ENCODE measurements at regions not wholly inside any gene's neighbourhood (a gene's known extent, or its start where the extent isn't known, plus 50 kb on each side); places are given as distances from the start of the nearest gene placed in this dataset.

DNA sequence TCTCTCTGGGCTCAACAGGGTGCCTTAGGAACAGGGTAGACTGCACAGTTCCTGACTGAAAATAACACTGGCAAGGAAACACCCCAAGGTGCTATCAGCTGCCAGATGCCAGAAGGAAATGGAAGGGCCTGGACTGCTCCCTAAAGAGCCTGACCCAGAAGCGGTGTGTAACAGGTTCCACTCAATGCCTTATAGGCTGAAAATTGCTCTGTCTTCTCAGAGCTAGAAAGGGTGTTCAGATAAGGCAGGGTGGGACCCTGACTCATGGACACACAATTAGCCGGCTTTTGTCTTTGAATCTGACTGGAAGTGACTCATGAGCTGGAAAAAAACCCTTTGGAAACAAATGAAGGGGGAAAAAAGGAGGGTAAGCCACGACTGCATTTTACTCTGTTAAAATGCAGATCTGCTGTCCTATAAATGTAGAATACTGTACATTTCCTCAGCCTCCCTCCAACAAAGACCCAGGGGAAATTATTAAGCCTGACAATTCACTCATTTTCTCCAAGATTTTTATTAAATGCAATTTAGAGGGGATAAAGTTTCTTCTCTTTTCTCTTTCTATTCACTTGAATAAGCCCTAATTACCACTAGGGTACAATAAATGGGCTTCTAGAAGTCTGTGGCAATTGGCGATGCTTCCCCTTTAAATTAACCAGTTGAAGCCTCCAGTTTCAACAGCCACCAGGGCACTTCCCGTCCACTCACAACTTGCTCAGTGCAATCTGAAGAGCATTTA lies 160.2 kb upstream of the TBL1XR1 start:
- TF ChIP-seq, protein P1, sequence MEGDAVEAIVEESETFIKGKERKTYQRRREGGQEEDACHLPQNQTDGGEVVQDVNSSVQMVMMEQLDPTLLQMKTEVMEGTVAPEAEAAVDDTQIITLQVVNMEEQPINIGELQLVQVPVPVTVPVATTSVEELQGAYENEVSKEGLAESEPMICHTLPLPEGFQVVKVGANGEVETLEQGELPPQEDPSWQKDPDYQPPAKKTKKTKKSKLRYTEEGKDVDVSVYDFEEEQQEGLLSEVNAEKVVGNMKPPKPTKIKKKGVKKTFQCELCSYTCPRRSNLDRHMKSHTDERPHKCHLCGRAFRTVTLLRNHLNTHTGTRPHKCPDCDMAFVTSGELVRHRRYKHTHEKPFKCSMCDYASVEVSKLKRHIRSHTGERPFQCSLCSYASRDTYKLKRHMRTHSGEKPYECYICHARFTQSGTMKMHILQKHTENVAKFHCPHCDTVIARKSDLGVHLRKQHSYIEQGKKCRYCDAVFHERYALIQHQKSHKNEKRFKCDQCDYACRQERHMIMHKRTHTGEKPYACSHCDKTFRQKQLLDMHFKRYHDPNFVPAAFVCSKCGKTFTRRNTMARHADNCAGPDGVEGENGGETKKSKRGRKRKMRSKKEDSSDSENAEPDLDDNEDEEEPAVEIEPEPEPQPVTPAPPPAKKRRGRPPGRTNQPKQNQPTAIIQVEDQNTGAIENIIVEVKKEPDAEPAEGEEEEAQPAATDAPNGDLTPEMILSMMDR (IDR thresholded peaks at IDR 0.05) = no peak
- TF ChIP-seq ZNF138 (CRISPR knock-in tag; conservative IDR thresholded peaks at IDR 0.05) (no peak), FOXK1 (CRISPR knock-in tag; IDR thresholded peaks at IDR 0.05) (no peak), SMAD4 (CRISPR knock-in tag; IDR thresholded peaks at IDR 0.05) (no peak)
- TF ChIP-seq, protein P2, sequence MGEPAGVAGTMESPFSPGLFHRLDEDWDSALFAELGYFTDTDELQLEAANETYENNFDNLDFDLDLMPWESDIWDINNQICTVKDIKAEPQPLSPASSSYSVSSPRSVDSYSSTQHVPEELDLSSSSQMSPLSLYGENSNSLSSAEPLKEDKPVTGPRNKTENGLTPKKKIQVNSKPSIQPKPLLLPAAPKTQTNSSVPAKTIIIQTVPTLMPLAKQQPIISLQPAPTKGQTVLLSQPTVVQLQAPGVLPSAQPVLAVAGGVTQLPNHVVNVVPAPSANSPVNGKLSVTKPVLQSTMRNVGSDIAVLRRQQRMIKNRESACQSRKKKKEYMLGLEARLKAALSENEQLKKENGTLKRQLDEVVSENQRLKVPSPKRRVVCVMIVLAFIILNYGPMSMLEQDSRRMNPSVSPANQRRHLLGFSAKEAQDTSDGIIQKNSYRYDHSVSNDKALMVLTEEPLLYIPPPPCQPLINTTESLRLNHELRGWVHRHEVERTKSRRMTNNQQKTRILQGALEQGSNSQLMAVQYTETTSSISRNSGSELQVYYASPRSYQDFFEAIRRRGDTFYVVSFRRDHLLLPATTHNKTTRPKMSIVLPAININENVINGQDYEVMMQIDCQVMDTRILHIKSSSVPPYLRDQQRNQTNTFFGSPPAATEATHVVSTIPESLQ (CRISPR knock-in tag; IDR thresholded peaks at IDR 0.05) = no peak
- TF ChIP-seq, protein P3, sequence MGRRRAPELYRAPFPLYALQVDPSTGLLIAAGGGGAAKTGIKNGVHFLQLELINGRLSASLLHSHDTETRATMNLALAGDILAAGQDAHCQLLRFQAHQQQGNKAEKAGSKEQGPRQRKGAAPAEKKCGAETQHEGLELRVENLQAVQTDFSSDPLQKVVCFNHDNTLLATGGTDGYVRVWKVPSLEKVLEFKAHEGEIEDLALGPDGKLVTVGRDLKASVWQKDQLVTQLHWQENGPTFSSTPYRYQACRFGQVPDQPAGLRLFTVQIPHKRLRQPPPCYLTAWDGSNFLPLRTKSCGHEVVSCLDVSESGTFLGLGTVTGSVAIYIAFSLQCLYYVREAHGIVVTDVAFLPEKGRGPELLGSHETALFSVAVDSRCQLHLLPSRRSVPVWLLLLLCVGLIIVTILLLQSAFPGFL (CRISPR knock-in tag; IDR thresholded peaks at IDR 0.05; ENCODE audit: borderline replicate concordance) = no peak
- TF ChIP-seq, protein P4, sequence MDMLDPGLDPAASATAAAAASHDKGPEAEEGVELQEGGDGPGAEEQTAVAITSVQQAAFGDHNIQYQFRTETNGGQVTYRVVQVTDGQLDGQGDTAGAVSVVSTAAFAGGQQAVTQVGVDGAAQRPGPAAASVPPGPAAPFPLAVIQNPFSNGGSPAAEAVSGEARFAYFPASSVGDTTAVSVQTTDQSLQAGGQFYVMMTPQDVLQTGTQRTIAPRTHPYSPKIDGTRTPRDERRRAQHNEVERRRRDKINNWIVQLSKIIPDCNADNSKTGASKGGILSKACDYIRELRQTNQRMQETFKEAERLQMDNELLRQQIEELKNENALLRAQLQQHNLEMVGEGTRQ (CRISPR knock-in tag; IDR thresholded peaks at IDR 0.05) = no peak
- TF ChIP-seq, protein P5, sequence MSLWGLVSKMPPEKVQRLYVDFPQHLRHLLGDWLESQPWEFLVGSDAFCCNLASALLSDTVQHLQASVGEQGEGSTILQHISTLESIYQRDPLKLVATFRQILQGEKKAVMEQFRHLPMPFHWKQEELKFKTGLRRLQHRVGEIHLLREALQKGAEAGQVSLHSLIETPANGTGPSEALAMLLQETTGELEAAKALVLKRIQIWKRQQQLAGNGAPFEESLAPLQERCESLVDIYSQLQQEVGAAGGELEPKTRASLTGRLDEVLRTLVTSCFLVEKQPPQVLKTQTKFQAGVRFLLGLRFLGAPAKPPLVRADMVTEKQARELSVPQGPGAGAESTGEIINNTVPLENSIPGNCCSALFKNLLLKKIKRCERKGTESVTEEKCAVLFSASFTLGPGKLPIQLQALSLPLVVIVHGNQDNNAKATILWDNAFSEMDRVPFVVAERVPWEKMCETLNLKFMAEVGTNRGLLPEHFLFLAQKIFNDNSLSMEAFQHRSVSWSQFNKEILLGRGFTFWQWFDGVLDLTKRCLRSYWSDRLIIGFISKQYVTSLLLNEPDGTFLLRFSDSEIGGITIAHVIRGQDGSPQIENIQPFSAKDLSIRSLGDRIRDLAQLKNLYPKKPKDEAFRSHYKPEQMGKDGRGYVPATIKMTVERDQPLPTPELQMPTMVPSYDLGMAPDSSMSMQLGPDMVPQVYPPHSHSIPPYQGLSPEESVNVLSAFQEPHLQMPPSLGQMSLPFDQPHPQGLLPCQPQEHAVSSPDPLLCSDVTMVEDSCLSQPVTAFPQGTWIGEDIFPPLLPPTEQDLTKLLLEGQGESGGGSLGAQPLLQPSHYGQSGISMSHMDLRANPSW (CRISPR knock-in tag; conservative IDR thresholded peaks at IDR 0.05; ENCODE audit: low read depth) = no peak
- TF ChIP-seq, protein P6, sequence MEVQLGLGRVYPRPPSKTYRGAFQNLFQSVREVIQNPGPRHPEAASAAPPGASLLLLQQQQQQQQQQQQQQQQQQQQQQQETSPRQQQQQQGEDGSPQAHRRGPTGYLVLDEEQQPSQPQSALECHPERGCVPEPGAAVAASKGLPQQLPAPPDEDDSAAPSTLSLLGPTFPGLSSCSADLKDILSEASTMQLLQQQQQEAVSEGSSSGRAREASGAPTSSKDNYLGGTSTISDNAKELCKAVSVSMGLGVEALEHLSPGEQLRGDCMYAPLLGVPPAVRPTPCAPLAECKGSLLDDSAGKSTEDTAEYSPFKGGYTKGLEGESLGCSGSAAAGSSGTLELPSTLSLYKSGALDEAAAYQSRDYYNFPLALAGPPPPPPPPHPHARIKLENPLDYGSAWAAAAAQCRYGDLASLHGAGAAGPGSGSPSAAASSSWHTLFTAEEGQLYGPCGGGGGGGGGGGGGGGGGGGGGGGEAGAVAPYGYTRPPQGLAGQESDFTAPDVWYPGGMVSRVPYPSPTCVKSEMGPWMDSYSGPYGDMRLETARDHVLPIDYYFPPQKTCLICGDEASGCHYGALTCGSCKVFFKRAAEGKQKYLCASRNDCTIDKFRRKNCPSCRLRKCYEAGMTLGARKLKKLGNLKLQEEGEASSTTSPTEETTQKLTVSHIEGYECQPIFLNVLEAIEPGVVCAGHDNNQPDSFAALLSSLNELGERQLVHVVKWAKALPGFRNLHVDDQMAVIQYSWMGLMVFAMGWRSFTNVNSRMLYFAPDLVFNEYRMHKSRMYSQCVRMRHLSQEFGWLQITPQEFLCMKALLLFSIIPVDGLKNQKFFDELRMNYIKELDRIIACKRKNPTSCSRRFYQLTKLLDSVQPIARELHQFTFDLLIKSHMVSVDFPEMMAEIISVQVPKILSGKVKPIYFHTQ (CRISPR knock-in tag; IDR thresholded peaks at IDR 0.05) = no peak
